ENCODE measurements at regions not wholly inside any gene's neighbourhood (a gene's known extent, or its start where the extent isn't known, plus 50 kb on each side); places are given as distances from the start of the nearest gene placed in this dataset.

- TF ChIP-seq MYC (IDR thresholded peaks at IDR 0.05; ENCODE audit: low read depth, low read length), result no peak
- TF ChIP-seq POLR2A (IDR thresholded peaks at IDR 0.05; ENCODE audit: extremely low read depth, insufficient read length), result no peak
- TF ChIP-seq CTCF (IDR thresholded peaks at IDR 0.05; ENCODE audit: low read depth, low read length), result no peak
These were observed 308.7 kb downstream of the MED10 start for GRCh38 chr5:6069496-6070185.

Measured in NB4 (cell line).